ENCODE measurements at regions not wholly inside any gene's neighbourhood (a gene's known extent, or its start where the extent isn't known, plus 50 kb on each side); places are given as distances from the start of the nearest gene placed in this dataset.

- TF ChIP-seq CTCF (IDR thresholded peaks at IDR 0.05; ENCODE audit: insufficient read depth, low read depth, low read length) (no peak), EZH2 (IDR thresholded peaks at IDR 0.05; ENCODE audit: insufficient read depth, low read length) (no peak)
Measured at GRCh38 chr5:5062525-5063302, 77.4 kb upstream of the ADAMTS16 start.
